ENCODE measurements at regions not wholly inside any gene's neighbourhood (a gene's known extent, or its start where the extent isn't known, plus 50 kb on each side); places are given as distances from the start of the nearest gene placed in this dataset.

- peak in 3 of 6 donors; percentile 12 to 66 (median 46) for DNase-seq
Observed at GRCh38 chr12:107844312-107844921, 69.9 kb downstream of the ASCL4 start.

DNA sequence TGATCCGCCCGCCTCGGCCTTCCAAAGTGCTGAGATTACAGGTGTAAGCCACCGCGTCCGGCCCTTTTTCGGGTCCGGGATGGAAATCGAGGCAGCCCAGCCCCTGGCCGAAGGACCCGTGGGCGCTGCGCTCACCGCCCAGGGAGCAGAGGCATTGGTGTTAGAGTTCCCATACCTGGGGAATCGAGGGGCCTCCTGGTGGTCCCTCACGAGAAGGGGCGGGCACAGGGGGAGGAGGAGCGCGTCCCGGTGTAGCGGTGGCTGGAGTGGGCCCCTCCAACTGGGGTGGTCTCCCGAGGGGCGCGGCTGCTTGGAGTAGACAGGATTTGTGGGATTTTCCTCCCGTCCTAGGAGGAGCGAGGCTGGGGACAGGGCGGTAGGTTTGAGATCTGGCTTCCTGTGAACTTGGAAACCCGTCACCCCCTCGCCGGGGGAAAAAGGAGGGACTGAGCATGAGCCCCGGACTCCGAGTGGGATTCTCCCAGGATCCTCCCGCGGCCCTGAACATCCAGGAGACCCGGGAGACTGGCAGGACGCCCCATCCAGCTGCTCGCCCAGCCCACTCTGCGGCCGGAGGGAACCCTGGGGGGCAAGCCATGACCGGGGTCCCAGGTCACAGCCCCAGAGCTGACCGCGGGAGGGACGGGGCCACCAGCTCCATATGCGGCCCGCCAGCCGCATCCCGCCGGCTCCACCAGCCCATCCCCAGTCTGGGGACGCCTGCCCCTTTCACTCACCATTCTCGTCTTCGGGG lies 70.9 kb downstream of the ASCL4 start:
- intact Hi-C loops (cut with DNase I), result no loop called here
- H3K27me3 ChIP-seq, result peaks cover 0 to 33% (median 6%) of the 10 kb centered on the region in 4 donors
- H3K4me3 ChIP-seq, result no peak overlapping the region
- ATAC-seq (no peak), FAIRE-seq (no peak), DNase-seq (peak in 2 of 6 donors; percentile 16 to 60)
- H3K9me3 ChIP-seq, result no peaks in the 10 kb centered on the region
- H3K27ac ChIP-seq, result no peak overlapping the region
- H3K4me1 ChIP-seq, result peaks cover 0 to 4% (median 3%) of the 10 kb centered on the region in 3 donors
- WGBS, 2 donors, result 6 to 9% methylated on average over 49 to 51 of the region's 51 CpGs
- TF ChIP-seq, protein P1, sequence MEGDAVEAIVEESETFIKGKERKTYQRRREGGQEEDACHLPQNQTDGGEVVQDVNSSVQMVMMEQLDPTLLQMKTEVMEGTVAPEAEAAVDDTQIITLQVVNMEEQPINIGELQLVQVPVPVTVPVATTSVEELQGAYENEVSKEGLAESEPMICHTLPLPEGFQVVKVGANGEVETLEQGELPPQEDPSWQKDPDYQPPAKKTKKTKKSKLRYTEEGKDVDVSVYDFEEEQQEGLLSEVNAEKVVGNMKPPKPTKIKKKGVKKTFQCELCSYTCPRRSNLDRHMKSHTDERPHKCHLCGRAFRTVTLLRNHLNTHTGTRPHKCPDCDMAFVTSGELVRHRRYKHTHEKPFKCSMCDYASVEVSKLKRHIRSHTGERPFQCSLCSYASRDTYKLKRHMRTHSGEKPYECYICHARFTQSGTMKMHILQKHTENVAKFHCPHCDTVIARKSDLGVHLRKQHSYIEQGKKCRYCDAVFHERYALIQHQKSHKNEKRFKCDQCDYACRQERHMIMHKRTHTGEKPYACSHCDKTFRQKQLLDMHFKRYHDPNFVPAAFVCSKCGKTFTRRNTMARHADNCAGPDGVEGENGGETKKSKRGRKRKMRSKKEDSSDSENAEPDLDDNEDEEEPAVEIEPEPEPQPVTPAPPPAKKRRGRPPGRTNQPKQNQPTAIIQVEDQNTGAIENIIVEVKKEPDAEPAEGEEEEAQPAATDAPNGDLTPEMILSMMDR (IDR thresholded peaks at IDR 0.05), result no peak
- no peaks in the 10 kb centered on the region for H3K36me3 ChIP-seq

More at GRCh38 chr12:107844312-107844921, 69.9 kb downstream of the ASCL4 start:
- intact Hi-C loops (cut with DNase I), result no loop called here
- no peaks in the 10 kb centered on the region for H3K36me3 ChIP-seq
- no peak overlapping the region for H3K27ac ChIP-seq
- TF ChIP-seq, protein P1 (IDR thresholded peaks at IDR 0.05), result no peak
- FAIRE-seq (no peak), ATAC-seq (peak in 3 of 4 donors; percentile 57 to 80 (median 71))
- H3K4me1 ChIP-seq, result peaks cover 0 to 4% (median 3%) of the 10 kb centered on the region in 3 donors
- peaks cover 0 to 37% (median 6%) of the 10 kb centered on the region in 4 donors for H3K27me3 ChIP-seq
- peak overlapping the region in 3 of 4 donors; percentile 15 to 35 (median 28) for H3K4me3 ChIP-seq
- WGBS, 2 donors, result 2% methylated on average over 29 to 54 of the region's 54 CpGs
- H3K9me3 ChIP-seq, result no peaks in the 10 kb centered on the region

- TF ChIP-seq, protein P1 (IDR thresholded peaks at IDR 0.05), result no peak
- Histone ChIP-seq H3K4me3 (no peak overlapping the region), H3K27ac (no peak overlapping the region), H3K9me3 (no peaks in the 10 kb centered on the region), H3K27me3 (peaks cover 0 to 29% (median 6%) of the 10 kb centered on the region in 4 donors), H3K36me3 (no peaks in the 10 kb centered on the region), H3K4me1 (peaks cover 0 to 4% (median 3%) of the 10 kb centered on the region in 3 donors)
- peak in 2 of 6 donors; percentile 52 for DNase-seq
- WGBS, 2 donors, result 23 to 24% methylated on average over 17 of the region's 17 CpGs
- no peak for FAIRE-seq
- intact Hi-C loops (cut with DNase I), result no loop called here
- ATAC-seq, result no peak
Observed at GRCh38 chr12:107845980-107846659, 71.6 kb downstream of the ASCL4 start.

GRCh38 chr12:107847430-107847829 lies 72.9 kb downstream of the ASCL4 start:
- intact Hi-C loops (cut with DNase I), result no loop called here
- TF ChIP-seq, protein P1 (IDR thresholded peaks at IDR 0.05), result no peak
- Histone ChIP-seq H3K27ac (no peak overlapping the region), H3K4me1 (peaks cover 0 to 4% (median 3%) of the 10 kb centered on the region in 3 donors), H3K4me3 (no peak overlapping the region), H3K27me3 (peaks cover 0 to 16% (median under 1%) of the 10 kb centered on the region in 4 donors), H3K36me3 (no peaks in the 10 kb centered on the region), H3K9me3 (no peaks in the 10 kb centered on the region)
- WGBS, 2 donors, result 65 to 67% methylated on average over 1 of the region's 1 CpG
- FAIRE-seq (no peak), DNase-seq (no peak), ATAC-seq (no peak)
